ENCODE measurements at regions not wholly inside any gene's neighbourhood (a gene's known extent, or its start where the extent isn't known, plus 50 kb on each side); places are given as distances from the start of the nearest gene placed in this dataset.
"Not testable (repeated sequence)": the region's sequence is repeated elsewhere in the genome, so short reads cannot be mapped to it uniquely, and the experiment has no call there.

DNA sequence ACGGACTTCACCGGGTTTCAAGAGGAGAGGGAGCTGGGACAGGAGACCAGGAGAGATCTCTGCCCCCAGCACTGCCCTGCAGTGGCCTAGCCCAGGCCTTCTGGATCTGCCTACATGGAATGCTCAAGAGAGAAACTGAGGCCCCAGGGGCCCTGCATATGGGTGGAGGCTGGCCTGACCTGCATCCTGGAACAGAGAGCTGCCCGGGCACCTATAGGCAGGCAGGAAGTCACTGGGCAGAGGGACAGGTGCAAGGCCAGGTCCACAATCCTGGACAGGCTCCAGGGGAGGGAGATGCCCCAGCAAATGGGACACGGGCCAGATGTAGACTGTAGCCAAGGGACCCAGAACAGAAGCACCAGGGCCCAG is 98.5 kb upstream of the RUFY1 start:
- peaks cover 0 to 4% of the 10 kb centered on the region in 2 donors for H3K4me1 Mint-ChIP-seq (ENCODE audit: low read depth in 2 of 2)
- no peak for ATAC-seq (replicated peaks)
- peaks cover 10 to 52% of the 10 kb centered on the region in 2 donors for H3K27me3 Mint-ChIP-seq
- DNase-seq = no peak
- H3K9me3 Mint-ChIP-seq = peaks cover 6 to 7% of the 10 kb centered on the region in 2 donors
- H3K36me3 Mint-ChIP-seq (ENCODE audit: insufficient read depth) = no peaks in the 10 kb centered on the region
- no peak overlapping the region for H3K27ac Mint-ChIP-seq
- no peak overlapping the region for H3K4me3 Mint-ChIP-seq

- Mint-ChIP-seq H3K27ac (no peak overlapping the region), H3K27me3 (peaks cover 10 to 52% of the 10 kb centered on the region in 2 donors)
Observed at GRCh38 chr5:179451114-179451827, 99.1 kb upstream of the RUFY1 start.

GRCh38 chr5:179449950-179450349 is 100.4 kb upstream of the RUFY1 start:
- not testable (repeated sequence) for ATAC-seq (replicated peaks); H3K36me3 Mint-ChIP-seq (ENCODE audit: insufficient read depth); DNase-seq; H3K4me3 Mint-ChIP-seq; H3K9me3 Mint-ChIP-seq; H3K4me1 Mint-ChIP-seq (ENCODE audit: low read depth in 2 of 2); H3K27ac Mint-ChIP-seq
- H3K27me3 Mint-ChIP-seq = peaks cover 10 to 52% of the 10 kb centered on the region in 2 donors

More at GRCh38 chr5:179451114-179451827, 99.1 kb upstream of the RUFY1 start:
- H3K4me3 Mint-ChIP-seq = no peak overlapping the region
- peaks cover 6 to 7% of the 10 kb centered on the region in 2 donors for H3K9me3 Mint-ChIP-seq
- ATAC-seq (replicated peaks) (no peak), DNase-seq (no peak)
- H3K4me1 Mint-ChIP-seq (ENCODE audit: low read depth in 2 of 2) = peaks cover 0 to 4% of the 10 kb centered on the region in 2 donors
- no peaks in the 10 kb centered on the region for H3K36me3 Mint-ChIP-seq (ENCODE audit: insufficient read depth)

DNA sequence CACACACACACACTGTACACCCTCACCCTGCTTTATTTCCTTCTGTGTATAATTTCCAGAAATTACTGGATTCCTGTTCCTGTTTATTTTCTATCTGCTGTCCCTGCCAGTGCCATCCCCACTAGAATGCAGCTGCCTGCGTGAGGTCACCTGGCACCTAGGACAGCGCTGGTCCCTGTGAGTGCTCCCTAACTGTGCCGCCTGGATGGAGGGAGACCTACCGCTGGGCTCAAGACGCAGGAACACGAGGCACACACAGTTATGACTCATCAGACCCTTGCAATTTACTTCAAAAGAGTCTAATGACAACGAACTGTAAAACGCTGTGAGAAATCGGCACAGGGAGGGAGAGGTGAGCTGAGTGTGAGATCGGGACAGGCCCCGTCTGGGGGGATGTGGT is 102.1 kb upstream of the RUFY1 start:
- DNase-seq; H3K27ac Mint-ChIP-seq; ATAC-seq (replicated peaks); H3K9me3 Mint-ChIP-seq; H3K4me3 Mint-ChIP-seq; H3K36me3 Mint-ChIP-seq (ENCODE audit: insufficient read depth); H3K4me1 Mint-ChIP-seq (ENCODE audit: low read depth in 2 of 2): not testable (repeated sequence)
- H3K27me3 Mint-ChIP-seq = peaks cover 10 to 37% of the 10 kb centered on the region in 2 donors

DNA sequence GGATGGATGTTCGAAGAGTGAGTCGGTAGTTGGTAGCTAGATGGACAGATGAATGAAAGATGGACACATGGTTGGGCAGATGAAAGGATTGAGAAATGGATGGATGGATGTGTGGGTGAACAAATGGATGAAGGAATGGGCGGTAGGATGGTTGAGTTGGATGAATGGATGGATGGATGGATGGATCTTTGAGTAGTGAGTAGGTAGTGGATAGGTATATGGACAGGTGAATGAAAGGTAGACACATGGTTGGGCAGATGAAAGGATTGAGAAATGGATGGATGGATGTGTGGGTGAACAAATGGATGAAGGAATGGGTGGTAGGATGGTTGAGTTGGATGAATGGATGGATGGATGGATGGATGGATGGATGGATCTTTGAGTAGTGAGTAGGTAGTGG is 97.0 kb upstream of the ADAMTS2 start:
- H3K27ac Mint-ChIP-seq; DNase-seq; H3K4me3 Mint-ChIP-seq; H3K4me1 Mint-ChIP-seq (ENCODE audit: low read depth in 2 of 2); ATAC-seq (replicated peaks); H3K36me3 Mint-ChIP-seq (ENCODE audit: insufficient read depth); H3K9me3 Mint-ChIP-seq: not testable (repeated sequence)
- H3K27me3 Mint-ChIP-seq = peaks cover 10 to 12% of the 10 kb centered on the region in 2 donors

GRCh38 chr5:179439181-179439985 is 94.1 kb upstream of the ADAMTS2 start:
- DNase-seq (no peak), ATAC-seq (replicated peaks) (no peak)
- H3K27ac Mint-ChIP-seq = no peak overlapping the region
- H3K9me3 Mint-ChIP-seq = no peaks in the 10 kb centered on the region
- H3K27me3 Mint-ChIP-seq = peaks cover 27 to 39% of the 10 kb centered on the region in 2 donors
- H3K4me3 Mint-ChIP-seq = no peak overlapping the region
- no peaks in the 10 kb centered on the region for H3K36me3 Mint-ChIP-seq (ENCODE audit: insufficient read depth)
- H3K4me1 Mint-ChIP-seq (ENCODE audit: low read depth in 2 of 2) = no peaks in the 10 kb centered on the region

GRCh38 chr5:179438461-179438860 is 93.2 kb upstream of the ADAMTS2 start:
- no peak for DNase-seq
- Mint-ChIP-seq H3K36me3 (ENCODE audit: insufficient read depth) (no peaks in the 10 kb centered on the region), H3K9me3 (no peaks in the 10 kb centered on the region), H3K4me1 (ENCODE audit: low read depth in 2 of 2) (no peaks in the 10 kb centered on the region), H3K4me3 (no peak overlapping the region), H3K27ac (no peak overlapping the region), H3K27me3 (peaks cover 27 to 39% of the 10 kb centered on the region in 2 donors)
- ATAC-seq (replicated peaks) = no peak

GRCh38 chr5:179438011-179438441 is 92.8 kb upstream of the ADAMTS2 start:
- ATAC-seq (replicated peaks) (no peak), DNase-seq (no peak)
- Mint-ChIP-seq H3K4me3 (no peak overlapping the region), H3K27ac (no peak overlapping the region), H3K4me1 (ENCODE audit: low read depth in 2 of 2) (no peaks in the 10 kb centered on the region), H3K9me3 (no peaks in the 10 kb centered on the region), H3K36me3 (ENCODE audit: insufficient read depth) (no peaks in the 10 kb centered on the region), H3K27me3 (peaks cover 27 to 39% of the 10 kb centered on the region in 2 donors)

DNA sequence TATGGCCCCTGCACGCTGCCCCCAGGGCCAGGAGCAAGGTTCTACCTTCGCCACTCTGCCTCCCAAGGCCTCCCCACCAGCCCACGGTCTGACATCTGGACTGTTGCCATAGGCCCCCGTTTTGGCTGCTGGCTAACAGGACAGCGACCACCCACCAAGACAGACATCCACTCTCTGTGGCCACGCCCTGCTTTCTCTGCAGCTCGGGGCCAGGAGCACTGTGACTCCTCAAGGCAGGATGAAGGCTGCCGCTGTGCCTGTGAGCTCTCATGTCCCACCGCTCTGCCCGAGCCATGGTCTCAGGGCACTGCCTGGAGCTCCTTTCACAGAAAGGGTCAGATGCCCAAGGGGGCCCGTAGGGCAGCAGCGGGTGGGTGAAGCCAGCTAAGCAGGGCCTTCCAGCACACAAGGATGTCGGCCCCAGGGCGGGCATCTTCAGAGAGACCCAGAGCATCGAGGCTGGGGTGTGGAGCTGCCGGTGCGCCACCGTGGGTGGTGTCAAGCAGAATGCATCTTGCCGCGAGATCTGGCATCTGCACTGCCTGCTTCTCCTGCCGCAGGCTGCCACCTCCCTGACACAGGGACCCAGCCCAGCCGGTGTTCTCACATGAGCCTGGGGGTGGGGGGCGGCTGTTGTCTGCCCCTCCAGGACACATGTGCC is 92.2 kb upstream of the ADAMTS2 start:
- Mint-ChIP-seq H3K4me3 (no peak overlapping the region), H3K27ac (no peak overlapping the region), H3K27me3 (peaks cover 24 to 39% of the 10 kb centered on the region in 2 donors), H3K9me3 (no peaks in the 10 kb centered on the region), H3K36me3 (ENCODE audit: insufficient read depth) (no peaks in the 10 kb centered on the region), H3K4me1 (ENCODE audit: low read depth in 2 of 2) (no peaks in the 10 kb centered on the region)
- DNase-seq (no peak), ATAC-seq (replicated peaks) (no peak)

DNA sequence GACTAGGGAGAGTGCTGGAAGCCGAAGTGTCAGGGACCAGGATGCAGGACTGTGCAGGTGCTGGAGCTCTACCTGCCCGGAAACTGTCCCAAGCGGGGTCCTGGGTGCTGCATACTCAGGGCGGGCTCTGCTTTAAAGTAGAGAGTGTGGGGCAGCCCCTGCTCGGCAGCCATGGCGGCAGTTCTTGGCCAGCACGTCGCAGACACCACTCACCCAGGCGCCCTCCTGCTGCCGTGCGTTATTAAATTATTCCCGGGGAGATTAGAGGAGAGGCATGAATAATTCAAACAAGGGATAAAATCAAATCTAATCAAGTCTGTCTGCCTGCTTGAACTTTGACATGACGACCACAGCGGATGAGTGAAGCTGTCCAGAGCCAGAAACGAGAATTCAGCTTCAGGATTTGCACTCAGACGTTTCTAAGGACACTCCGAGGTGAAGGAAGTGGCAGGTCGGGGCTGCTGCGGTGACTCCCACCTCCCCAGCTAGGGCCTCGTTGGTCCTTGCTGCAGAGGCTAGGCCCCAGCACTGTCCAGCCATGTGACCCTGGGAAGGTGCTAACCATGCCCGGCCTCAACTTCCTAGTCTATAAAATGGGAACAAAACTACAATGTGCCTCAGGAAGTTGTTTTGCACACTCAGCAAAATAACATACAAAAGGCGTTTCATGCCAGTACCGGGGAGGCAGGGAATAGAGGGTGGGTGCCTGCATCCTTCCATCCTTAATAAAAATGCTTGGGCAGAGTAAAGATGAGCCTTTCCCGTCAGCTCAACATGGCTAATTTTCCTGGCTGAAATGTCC is 91.3 kb upstream of the ADAMTS2 start:
- ATAC-seq (replicated peaks) = no peak
- Mint-ChIP-seq H3K4me3 (no peak overlapping the region), H3K27me3 (peaks cover 18 to 39% of the 10 kb centered on the region in 2 donors), H3K27ac (no peak overlapping the region), H3K36me3 (ENCODE audit: insufficient read depth) (no peaks in the 10 kb centered on the region), H3K9me3 (no peaks in the 10 kb centered on the region), H3K4me1 (ENCODE audit: low read depth in 2 of 2) (no peaks in the 10 kb centered on the region)
- no peak for DNase-seq

DNA sequence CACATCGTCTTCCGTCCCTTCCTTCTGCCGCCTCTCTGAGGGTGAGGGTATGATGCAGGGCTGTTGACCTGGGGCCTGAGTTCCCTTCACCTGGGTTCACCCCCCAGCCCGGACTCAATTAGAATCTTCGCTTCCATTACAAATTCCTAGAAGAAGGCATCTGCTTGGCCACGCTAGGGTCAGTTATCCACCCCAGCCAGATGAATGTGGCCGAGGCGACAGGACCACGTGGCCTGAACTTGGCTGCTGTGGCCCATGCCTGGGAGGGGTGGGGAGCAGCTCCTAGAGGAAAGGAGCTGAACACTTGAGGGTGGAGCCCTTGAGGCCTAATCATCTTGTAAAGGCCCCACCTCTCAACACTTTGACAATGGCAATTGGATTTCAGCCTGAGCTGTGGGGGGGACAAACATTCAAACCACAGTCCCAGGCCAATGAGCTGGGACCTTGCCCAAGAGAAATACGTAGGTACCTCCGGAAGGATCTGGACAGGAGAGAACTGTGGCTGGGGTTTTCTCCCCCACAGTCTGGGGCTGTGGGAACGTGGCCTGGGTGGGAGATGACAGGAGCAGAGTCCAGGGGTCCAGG is 90.6 kb upstream of the ADAMTS2 start:
- H3K36me3 Mint-ChIP-seq (ENCODE audit: insufficient read depth) = no peaks in the 10 kb centered on the region
- H3K27me3 Mint-ChIP-seq = peaks cover 18 to 39% of the 10 kb centered on the region in 2 donors
- H3K27ac Mint-ChIP-seq = no peak overlapping the region

DNA sequence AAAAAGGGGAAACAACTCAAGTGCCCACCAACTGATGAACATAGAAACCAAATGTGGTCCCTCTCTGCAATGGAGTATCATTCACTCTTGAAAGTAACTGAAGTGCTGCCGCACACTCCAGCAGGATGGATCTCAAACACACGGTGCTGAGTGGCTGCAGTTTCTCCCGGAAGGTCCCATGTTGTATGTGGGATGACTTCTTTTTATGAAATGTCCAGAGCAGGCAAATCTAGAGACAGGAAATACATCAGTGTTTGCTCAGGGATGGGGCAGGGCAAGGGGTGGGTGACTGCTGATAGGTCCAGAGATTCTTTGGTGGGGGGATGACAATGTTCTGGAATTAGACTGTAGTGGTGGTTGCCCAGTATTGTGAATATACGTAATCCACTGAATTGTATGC is 89.9 kb upstream of the ADAMTS2 start:
- Mint-ChIP-seq H3K27ac (no peak overlapping the region), H3K4me3 (no peak overlapping the region), H3K4me1 (ENCODE audit: low read depth in 2 of 2) (no peaks in the 10 kb centered on the region), H3K27me3 (peaks cover 18 to 33% of the 10 kb centered on the region in 2 donors), H3K36me3 (ENCODE audit: insufficient read depth) (no peaks in the 10 kb centered on the region), H3K9me3 (no peaks in the 10 kb centered on the region)
- DNase-seq (no peak), ATAC-seq (replicated peaks) (no peak)

More for the DNA sequence above, 90.6 kb upstream of the ADAMTS2 start:
- H3K4me1 Mint-ChIP-seq (ENCODE audit: low read depth in 2 of 2) = no peaks in the 10 kb centered on the region
- no peak for DNase-seq
- H3K4me3 Mint-ChIP-seq = no peak overlapping the region
- no peak for ATAC-seq (replicated peaks)
- H3K9me3 Mint-ChIP-seq = no peaks in the 10 kb centered on the region

GRCh38 chr5:179432547-179432946 is 87.3 kb upstream of the ADAMTS2 start:
- Mint-ChIP-seq H3K4me1 (ENCODE audit: low read depth in 2 of 2) (no peaks in the 10 kb centered on the region), H3K36me3 (ENCODE audit: insufficient read depth) (no peaks in the 10 kb centered on the region), H3K9me3 (no peaks in the 10 kb centered on the region), H3K4me3 (no peak overlapping the region), H3K27ac (no peak overlapping the region), H3K27me3 (peaks cover 18 to 39% of the 10 kb centered on the region in 2 donors)
- DNase-seq = no peak
- ATAC-seq (replicated peaks) = no peak
